ENCODE measurements at regions not wholly inside any gene's neighbourhood (a gene's known extent, or its start where the extent isn't known, plus 50 kb on each side); places are given as distances from the start of the nearest gene placed in this dataset.

DNA sequence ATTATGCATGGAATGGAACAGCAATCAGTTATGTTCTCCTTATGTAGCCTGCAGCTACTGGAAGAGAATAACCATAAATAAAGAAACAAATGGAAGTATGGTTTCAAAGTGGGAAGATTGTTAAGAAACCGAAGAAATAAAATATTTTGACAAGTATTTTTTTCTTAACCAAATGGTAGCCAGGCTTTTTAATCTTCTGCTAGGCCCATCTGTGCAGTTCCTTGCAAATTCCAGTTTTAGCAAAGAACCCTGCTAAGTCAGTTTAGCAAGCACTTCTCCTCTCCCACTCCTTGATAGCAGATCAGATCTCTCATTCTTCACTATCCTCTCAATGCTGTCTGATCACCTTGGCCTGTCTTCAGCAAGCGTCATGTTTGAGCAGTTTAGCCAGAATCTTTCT, 111.1 kb upstream of the PRDM9 start:
- TF ChIP-seq POLR2A (IDR thresholded peaks at IDR 0.05; ENCODE audit: low read length) (no peak), GATA1 (IDR thresholded peaks at IDR 0.05; ENCODE audit: low read depth, low read length) (no peak)
